SH-SY5Y (cell line): ENCODE measurements at regions not wholly inside any gene's neighbourhood (a gene's known extent, or its start where the extent isn't known, plus 50 kb on each side); places are given as distances from the start of the nearest gene placed in this dataset.

Experiments used
- GATA2 ChIP-seq: IDR thresholded peaks from 2 replicates; pipeline ENCODE4 v1.6.1; 2011; ENCODE audit warnings: mild to moderate bottlenecking, low read depth, low read length
- GATA3 ChIP-seq: IDR thresholded peaks from 2 replicates; pipeline ENCODE4 v1.6.1; 2011; ENCODE audit warnings: low read depth, mild to moderate bottlenecking, low read length, moderate library complexity

DNA sequence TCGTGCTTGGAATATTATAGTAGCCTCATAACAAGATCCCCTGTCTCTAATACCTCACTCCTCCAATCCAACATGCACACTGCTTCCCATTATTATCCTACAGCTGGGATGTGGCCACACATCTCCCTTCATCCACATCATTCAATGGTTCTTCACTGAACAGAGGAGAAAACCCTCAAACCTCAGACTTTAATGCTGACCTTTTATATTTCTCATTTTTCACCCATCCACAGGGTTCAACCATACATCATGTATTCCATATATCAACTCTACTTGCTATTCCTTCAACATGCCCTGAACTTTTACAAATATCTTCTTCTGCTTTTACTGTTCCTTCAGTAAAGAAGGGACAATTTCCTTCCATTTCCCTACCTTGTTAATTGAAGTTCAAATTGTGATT lies 396.8 kb downstream of the TLE4 start:
- TF ChIP-seq GATA2 (no peak), GATA3 (no peak)
